CD14-positive monocyte (primary cell): ENCODE measurements at regions not wholly inside any gene's neighbourhood (a gene's known extent, or its start where the extent isn't known, plus 50 kb on each side); places are given as distances from the start of the nearest gene placed in this dataset.

Source experiments
- DNase-seq, 3 donors: peaks; one replicate each; pipeline ENCODE4 v3.0.0-alpha.2; 2011 to 2022
- H2AFZ ChIP-seq: 2 replicates; pipeline ENCODE4 v1.6.0; 2012; ENCODE audit warnings: mild to moderate bottlenecking, low read depth, low read length, inconsistent platforms; ENCODE audit not compliant: insufficient read depth, poor library complexity, severe bottlenecking
- H3K27ac ChIP-seq, 2 donors: 1 replicate in 1 of 2; 2 replicates in 1 of 2; pipeline ENCODE4 v1.5.1; 2012 to 2013; ENCODE audit warnings: low read length in 2 of 2, control low read depth in 1 of 2, inconsistent platforms in 1 of 2, low read depth in 1 of 2, mild to moderate bottlenecking in 1 of 2
- H3K27me3 ChIP-seq, 2 donors: one replicate each; pipeline versions ENCODE4 v1.6.0 to v1.6.1; 2011 to 2013; ENCODE audit warnings: low read length in 2 of 2; ENCODE audit not compliant: control insufficient read depth in 2 of 2, insufficient read depth in 2 of 2
- H3K36me3 ChIP-seq, 2 donors: replicated peaks in 1 of 2; 1 replicate in 1 of 2; 2 replicates in 1 of 2; pipeline versions ENCODE4 v1.5.1 to v1.6.1; 2012 to 2013; ENCODE audit warnings: low read length in 2 of 2, control low read depth in 1 of 2, inconsistent platforms in 1 of 2, mild to moderate bottlenecking in 1 of 2; ENCODE audit not compliant: insufficient read depth in 2 of 2, control insufficient read depth in 1 of 2
- H3K4me1 ChIP-seq, 2 donors: 1 replicate in 1 of 2; 2 replicates in 1 of 2; pipeline versions ENCODE4 v1.5.1 to v1.6.1; 2012 to 2013; ENCODE audit warnings: low read length in 2 of 2, control low read depth in 1 of 2, inconsistent platforms in 1 of 2, mild to moderate bottlenecking in 1 of 2, moderate library complexity in 1 of 2; ENCODE audit not compliant: insufficient read depth in 2 of 2, control insufficient read depth in 1 of 2
- H3K4me2 ChIP-seq: replicated peaks from 2 replicates; pipeline ENCODE3; 2012; ENCODE audit warnings: low read length, moderate library complexity, mild to moderate bottlenecking; ENCODE audit not compliant: poor library complexity, severe bottlenecking; ENCODE audit errors: extremely low read depth
- H3K4me3 ChIP-seq, 3 experiments: fragments of 200-600 bp in 1 of 3; sonication (generic) in 1 of 3; replicated peaks in 1 of 3; 1 replicate in 2 of 3; 2 replicates in 1 of 3; pipeline ENCODE4 v1.5.1; 2011 to 2013; ENCODE audit warnings: low read length in 3 of 3, mild to moderate bottlenecking in 3 of 3, control low read depth in 2 of 3, low read depth in 2 of 3, inconsistent platforms in 1 of 3, moderate library complexity in 1 of 3
- H3K79me2 ChIP-seq: 2 replicates; pipeline ENCODE4 v1.6.0; 2012; ENCODE audit warnings: mild to moderate bottlenecking, control low read depth, inconsistent platforms, low read length, moderate library complexity; ENCODE audit not compliant: insufficient read depth
- H3K9ac ChIP-seq: 2 replicates; pipeline ENCODE4 v1.6.0; 2017; ENCODE audit warnings: low read length, mild to moderate bottlenecking; ENCODE audit not compliant: insufficient read depth, poor library complexity, severe bottlenecking
- H3K9me3 ChIP-seq, 2 donors: replicated peaks in 1 of 2; 1 replicate in 1 of 2; 2 replicates in 1 of 2; pipeline versions ENCODE4 v1.5.1 to v1.6.1; 2012 to 2013; ENCODE audit warnings: low read length in 2 of 2, control low read depth in 1 of 2; ENCODE audit not compliant: control insufficient read depth in 1 of 2, insufficient read depth in 1 of 2
- H4K20me1 ChIP-seq: 2 replicates; pipeline ENCODE4 v1.6.0; 2012; ENCODE audit warnings: mild to moderate bottlenecking, low read length, control low read depth, moderate library complexity; ENCODE audit not compliant: insufficient read depth
- H3K27ac Mint-ChIP-seq, 7 donors: one replicate each; pipeline ENCODE4 v1.8.0; 2020; ENCODE audit warnings: mild to moderate bottlenecking in 7 of 7, mixed read lengths in 7 of 7, moderate library complexity in 6 of 7, inconsistent platforms in 2 of 7
- H3K27me3 Mint-ChIP-seq, 3 donors: one replicate each; pipeline ENCODE4 v1.8.0; 2021 to 2022; ENCODE audit warnings: low read depth in 3 of 3, mild to moderate bottlenecking in 3 of 3, mixed read lengths in 3 of 3, moderate library complexity in 3 of 3, inconsistent platforms in 1 of 3
- H3K36me3 Mint-ChIP-seq, 2 donors: one replicate each; pipeline ENCODE4 v1.8.0; 2020; ENCODE audit warnings: mixed read lengths in 2 of 2, inconsistent platforms in 1 of 2, mild to moderate bottlenecking in 1 of 2
- H3K4me1 Mint-ChIP-seq: one replicate; pipeline ENCODE4 v1.8.0; 2020; ENCODE audit warnings: mild to moderate bottlenecking, mixed read lengths
- H3K4me3 Mint-ChIP-seq, 2 donors: one replicate each; pipeline ENCODE4 v1.8.0; 2020; ENCODE audit warnings: mild to moderate bottlenecking in 2 of 2, mixed read lengths in 2 of 2, moderate library complexity in 1 of 2
- H3K9me3 Mint-ChIP-seq, 7 donors: one replicate each; pipeline ENCODE4 v1.8.0; 2020 to 2022; ENCODE audit warnings: mixed read lengths in 7 of 7, mild to moderate bottlenecking in 6 of 7, moderate library complexity in 6 of 7, inconsistent platforms in 2 of 7
- WGBS: methylation state at CpG from one replicate; pipeline ENCODE4 v1.1.5; 2013; ENCODE audit warnings: missing lambda C conversion rate; ENCODE audit not compliant: insufficient coverage; 5-methylcytosine and 5-hydroxymethylcytosine counted together
- intact Hi-C, 2 donors: fragments of 100-400 bp; cut with micrococcal nuclease; formaldehyde crosslinking; loops; one replicate each; pipeline versions ENCODE4 v1.15.0 to v1.15.1; 2023
- TF ChIP-seq, protein P1 (sequence below): fragments of 200-600 bp; IDR thresholded peaks from one replicate; pipeline ENCODE4 v1.8.0; 2022; ENCODE audit warnings: antibody characterized with exemption, mild to moderate bottlenecking

DNA sequence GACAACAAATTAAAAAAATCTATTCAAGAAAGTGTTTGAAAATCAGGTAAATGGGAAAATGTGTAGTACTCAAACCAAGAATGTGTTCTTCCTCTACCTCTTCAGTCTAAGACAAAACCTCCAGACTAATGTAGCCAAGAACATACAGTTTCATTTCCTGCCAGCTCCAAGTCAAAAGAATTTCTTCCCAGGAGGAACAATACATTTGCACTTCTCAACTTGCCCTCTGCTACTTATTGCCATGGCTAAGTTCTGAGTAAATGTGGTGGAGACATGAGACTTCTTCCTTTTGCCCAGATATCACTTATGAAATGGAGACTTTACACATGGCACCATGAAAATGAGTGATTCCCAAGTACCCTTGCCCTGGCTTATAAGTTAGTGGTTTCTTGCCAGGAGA, 2112.2 kb upstream of the C9orf72 start:
- intact Hi-C loops, result no loop called here
- TF ChIP-seq, protein P1, sequence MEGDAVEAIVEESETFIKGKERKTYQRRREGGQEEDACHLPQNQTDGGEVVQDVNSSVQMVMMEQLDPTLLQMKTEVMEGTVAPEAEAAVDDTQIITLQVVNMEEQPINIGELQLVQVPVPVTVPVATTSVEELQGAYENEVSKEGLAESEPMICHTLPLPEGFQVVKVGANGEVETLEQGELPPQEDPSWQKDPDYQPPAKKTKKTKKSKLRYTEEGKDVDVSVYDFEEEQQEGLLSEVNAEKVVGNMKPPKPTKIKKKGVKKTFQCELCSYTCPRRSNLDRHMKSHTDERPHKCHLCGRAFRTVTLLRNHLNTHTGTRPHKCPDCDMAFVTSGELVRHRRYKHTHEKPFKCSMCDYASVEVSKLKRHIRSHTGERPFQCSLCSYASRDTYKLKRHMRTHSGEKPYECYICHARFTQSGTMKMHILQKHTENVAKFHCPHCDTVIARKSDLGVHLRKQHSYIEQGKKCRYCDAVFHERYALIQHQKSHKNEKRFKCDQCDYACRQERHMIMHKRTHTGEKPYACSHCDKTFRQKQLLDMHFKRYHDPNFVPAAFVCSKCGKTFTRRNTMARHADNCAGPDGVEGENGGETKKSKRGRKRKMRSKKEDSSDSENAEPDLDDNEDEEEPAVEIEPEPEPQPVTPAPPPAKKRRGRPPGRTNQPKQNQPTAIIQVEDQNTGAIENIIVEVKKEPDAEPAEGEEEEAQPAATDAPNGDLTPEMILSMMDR, result no peak
- H3K9ac ChIP-seq, result no peak overlapping the region
- Mint-ChIP-seq H3K27ac (no peak overlapping the region), H3K36me3 (no peaks in the 10 kb centered on the region), H3K4me1 (no peaks in the 10 kb centered on the region), H3K9me3 (peaks cover 0 to 2% (median 0%) of the 10 kb centered on the region in 7 donors), H3K27me3 (no peaks in the 10 kb centered on the region), H3K4me3 (no peak overlapping the region)
- peaks cover 0 to 2% of the 10 kb centered on the region in 2 donors for H3K9me3 ChIP-seq
- no peak for DNase-seq
- H3K36me3 ChIP-seq, result no peaks in the 10 kb centered on the region
- no peaks in the 10 kb centered on the region for H3K27me3 ChIP-seq
- no peak overlapping the region for H3K4me3 ChIP-seq
- no peaks in the 10 kb centered on the region for H3K79me2 ChIP-seq
- H3K4me2 ChIP-seq, result no peak overlapping the region
- H2AFZ ChIP-seq, result no peak overlapping the region
- H4K20me1 ChIP-seq, result no peaks in the 10 kb centered on the region
- H3K4me1 ChIP-seq, result no peaks in the 10 kb centered on the region
- H3K27ac ChIP-seq, result no peak overlapping the region

DNA sequence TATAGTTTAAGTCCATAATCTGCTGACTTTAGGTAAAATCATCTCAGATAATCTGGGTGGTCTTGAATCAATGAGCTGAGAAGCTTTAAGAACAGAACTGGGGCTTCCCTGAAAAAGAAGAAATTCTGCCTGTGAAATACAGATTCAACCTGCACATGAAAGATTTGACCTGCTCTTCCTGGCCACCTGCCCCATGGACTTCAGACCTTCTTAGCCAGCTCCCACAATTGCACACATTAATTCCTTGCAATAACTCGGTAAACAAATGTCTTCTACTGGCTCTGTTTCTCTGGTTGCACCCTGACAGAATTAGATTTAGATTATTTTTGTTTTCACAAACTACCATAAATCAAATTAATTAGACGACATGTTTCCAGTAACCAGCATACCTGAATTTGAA, 2117.9 kb upstream of the C9orf72 start:
- H3K4me3 Mint-ChIP-seq, result no peak overlapping the region
- no peak overlapping the region for H3K9ac ChIP-seq
- H3K27me3 ChIP-seq, result no peaks in the 10 kb centered on the region
- H3K36me3 Mint-ChIP-seq, result no peaks in the 10 kb centered on the region
- H3K27ac Mint-ChIP-seq, result no peak overlapping the region
- H3K36me3 ChIP-seq, result no peaks in the 10 kb centered on the region
- peaks cover 0 to 2% (median 0%) of the 10 kb centered on the region in 7 donors for H3K9me3 Mint-ChIP-seq
- no peaks in the 10 kb centered on the region for H3K4me1 Mint-ChIP-seq
- TF ChIP-seq, protein P1, result no peak
- H3K4me3 ChIP-seq, result no peak overlapping the region
- H2AFZ ChIP-seq, result no peak overlapping the region
- no peaks in the 10 kb centered on the region for H3K4me1 ChIP-seq
- H3K27ac ChIP-seq, result no peak overlapping the region
- no peak for DNase-seq
- no peaks in the 10 kb centered on the region for H3K79me2 ChIP-seq
- no peaks in the 10 kb centered on the region for H3K27me3 Mint-ChIP-seq
- no peaks in the 10 kb centered on the region for H3K9me3 ChIP-seq
- no peaks in the 10 kb centered on the region for H4K20me1 ChIP-seq
- no peak overlapping the region for H3K4me2 ChIP-seq
- no CpG with 5 or more reads among the region's 2 CpGs for WGBS
- intact Hi-C loops, result no loop called here
